Muscle of back (tissue), 3 donors: ENCODE measurements at regions not wholly inside any gene's neighbourhood (a gene's known extent, or its start where the extent isn't known, plus 50 kb on each side); places are given as distances from the start of the nearest gene placed in this dataset.

Experiments
- DNase-seq, 3 donors: peaks; one replicate each; pipeline versions ENCODE4 v3.0.0 to v3.0.0-alpha.2; 2013

DNA sequence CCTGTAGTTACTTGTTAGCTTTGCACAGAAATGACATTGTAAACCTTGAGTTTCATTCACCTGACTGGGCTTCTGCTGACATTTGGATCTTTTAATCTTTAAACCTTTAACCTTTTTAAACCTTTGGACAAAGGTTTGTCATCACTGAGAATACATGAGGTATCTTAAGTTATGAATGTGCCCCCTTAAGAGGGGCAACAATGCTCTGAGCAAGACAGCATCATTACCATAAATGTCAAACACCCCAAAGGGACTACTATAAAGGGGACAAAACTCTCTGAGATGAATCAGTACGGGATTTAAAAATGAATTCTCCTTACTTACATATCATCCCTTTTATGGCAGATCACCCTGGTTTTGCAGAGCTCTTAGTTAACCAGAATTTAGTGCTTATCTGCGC, 203.3 kb downstream of the COG6 start:
- DNase-seq: no peak

- peak in 1 of 3 donors; percentile 7 for DNase-seq
Observed at GRCh38 chr13:39859898-39860297, 204.4 kb downstream of the COG6 start.

DNA sequence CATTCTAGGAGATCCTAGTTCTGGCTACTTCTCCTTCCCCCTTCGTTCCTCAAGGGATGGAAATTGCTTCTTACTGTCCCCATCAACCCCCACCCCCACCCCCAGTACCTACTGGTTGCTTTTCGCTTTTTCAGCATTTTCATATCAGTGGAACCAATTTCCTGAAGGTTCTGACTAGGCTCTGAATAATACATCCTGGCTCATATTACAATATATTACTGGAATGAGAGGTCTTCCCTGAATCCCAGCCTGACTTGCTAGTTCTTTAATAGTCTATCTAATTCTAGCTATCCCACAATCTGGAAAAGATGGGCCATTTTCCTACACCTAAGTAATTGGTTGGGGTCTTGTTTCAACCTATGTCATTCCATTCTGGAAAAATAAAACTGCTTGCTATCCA, 207.4 kb downstream of the COG6 start:
- DNase-seq: no peak

DNA sequence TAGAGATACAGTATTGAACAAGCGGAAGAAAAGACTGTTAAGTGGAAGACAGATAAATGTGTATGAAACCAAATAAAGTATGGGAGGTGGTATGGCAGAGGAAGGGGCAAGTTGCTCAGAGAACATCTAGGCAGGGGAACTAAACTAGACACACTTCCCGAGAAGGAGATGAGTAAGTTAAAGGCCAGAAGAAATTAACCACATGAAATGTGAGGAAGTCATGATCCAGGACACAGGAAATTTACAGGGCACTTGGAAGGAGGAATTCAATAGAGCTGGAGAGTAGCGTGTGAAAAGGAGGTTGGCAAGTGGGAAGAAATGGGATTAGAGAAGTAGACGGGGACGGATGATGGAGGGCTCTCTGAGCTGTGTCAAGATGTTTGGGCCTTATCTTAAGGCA, 208.8 kb downstream of the COG6 start:
- DNase-seq: no peak

GRCh38 chr13:39866722-39867121, 211.3 kb downstream of the COG6 start:
- DNase-seq: no peak

GRCh38 chr13:39867807-39868206, 212.3 kb downstream of the COG6 start:
- no peak for DNase-seq

DNA sequence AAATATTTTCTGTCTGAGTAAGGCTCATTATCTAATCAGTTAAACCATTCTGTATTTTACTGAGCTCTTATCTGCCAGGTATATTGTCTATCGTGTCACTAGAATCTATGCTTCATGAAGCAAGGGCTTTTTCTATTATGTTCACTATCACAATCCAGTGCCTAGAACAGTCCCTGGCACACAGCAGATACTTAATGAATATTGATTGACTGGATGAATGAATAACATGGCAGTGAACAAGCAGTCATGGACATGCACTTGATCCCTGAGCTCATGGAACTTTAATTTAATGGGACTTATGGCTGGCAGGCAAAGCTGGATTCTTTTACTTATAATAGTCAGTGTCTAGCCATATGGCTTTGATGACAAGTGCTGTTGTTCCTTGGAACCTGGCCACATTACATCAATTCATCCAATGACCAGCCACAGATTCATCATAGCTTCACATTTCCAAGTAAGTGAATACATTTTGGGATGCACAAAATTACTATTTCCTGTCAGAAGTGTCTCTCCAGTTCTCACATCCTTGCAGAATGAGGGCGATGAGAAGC, 214.8 kb downstream of the COG6 start:
- no peak for DNase-seq

DNA sequence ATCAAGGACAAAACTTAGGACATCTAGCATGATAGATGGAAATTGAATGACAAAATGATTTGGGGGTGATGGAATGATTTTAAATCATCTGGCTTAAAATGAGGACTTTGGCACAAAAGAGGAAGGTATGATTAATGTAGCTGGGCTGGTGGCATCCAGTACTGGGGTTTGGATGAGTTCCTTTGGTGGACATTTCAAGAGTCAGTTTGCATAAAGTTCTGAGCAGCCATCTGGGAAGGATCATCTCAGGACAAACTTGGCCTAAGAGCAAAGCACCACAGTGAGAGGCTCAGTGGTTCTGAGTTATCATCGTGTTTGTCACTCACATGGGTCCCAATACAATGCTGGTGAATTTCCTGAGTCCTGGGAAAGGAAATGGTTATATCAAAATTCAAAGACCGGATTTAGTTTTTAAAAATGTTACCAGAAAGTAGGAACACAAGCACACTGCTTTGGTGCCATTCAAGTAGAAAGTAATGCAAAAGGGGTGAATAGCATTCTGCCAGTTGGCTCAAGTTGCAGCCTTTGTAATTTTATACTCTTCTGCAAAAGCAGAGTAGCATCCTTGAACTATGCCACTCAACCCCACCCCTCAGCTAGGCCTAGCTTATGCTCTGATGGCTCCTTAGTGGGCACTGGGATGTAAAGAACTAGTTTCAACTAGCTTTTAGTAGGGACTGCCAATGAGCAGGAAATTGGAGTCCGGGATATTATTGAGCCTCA, 219.0 kb downstream of the COG6 start:
- DNase-seq: peak in 1 of 3 donors; percentile 12

DNA sequence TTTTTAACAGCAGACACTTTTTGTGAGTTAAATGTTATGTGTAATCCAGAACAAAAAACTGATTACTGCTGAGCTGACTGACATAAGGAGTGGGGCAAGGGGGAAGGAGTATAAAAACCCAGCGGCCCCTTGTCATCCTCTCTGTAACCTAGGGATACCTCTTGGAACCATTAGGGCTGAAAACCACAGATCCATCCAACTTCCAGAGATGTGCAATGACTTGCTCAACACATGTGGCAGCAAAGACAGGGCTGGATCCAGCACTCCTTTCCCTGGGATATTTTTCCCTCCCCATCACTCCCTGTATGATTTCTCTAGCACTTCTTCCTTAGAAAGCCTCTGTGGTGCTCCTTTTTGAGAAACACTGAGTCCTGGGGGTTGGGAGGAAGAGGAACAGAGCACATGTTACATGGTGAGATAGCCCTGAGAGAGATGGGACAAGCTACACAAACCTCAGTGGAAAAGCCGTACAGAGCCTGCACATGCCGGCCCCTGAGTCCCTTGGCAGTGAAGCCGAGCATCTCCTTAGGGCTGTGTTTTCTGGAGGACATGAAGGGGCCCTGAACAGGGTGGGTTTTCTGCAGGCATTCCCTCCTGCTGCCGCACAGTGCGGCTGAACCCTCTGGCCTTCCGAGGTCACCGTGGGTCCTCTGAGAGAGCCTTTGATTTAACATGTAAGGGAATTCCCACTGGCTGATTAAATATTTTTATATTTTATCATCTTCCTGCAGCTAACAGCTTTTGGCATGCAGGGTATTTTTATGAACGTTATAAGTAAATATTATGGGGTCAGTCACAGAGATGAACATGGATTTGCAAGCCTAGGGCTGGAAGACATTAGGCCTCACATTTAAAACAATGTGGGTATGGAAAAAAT, 219.9 kb downstream of the COG6 start:
- peak in 1 of 3 donors; percentile 49 for DNase-seq

DNA sequence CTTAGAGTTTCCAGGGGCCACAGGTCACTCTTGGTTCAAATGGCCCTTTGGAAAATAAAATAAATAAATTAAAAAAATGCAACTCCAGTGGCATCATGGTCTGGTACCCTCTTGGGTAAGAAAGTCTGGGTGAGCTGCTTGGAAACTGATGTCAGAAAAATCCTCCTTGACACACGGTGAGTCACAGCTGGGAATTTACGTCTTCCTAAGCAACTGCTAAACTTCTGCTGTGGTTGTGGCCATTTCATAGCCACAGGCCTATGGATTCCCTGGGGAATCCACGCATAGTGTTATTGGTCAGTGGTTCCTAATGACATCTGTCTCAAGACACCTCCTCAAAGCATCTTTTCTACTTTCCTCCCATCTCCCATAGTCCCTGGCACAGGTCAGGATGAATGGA, 220.8 kb downstream of the COG6 start:
- peak in 1 of 3 donors; percentile 82 for DNase-seq

DNA sequence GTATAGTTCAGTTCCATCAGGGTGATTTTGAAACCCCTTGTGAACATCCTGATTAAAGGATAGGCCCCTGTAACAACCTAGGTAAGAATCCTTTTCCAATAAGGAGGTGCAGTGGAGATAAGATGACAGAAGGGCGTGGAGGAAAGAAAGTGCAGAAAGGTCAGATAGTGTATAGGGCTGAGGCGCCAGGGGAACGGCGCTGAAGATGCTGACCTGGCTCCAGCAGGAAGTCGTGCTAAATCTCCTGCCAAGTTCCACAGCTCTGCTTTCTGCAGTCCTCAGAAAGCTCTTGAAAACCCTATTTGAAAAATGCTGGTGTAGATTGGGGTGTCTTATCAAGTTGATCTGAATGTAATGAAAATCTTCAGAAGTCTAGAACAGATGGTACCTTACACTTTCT, 221.7 kb downstream of the COG6 start:
- DNase-seq: no peak

GRCh38 chr13:39879286-39880035, 224.0 kb downstream of the COG6 start:
- DNase-seq: no peak

DNA sequence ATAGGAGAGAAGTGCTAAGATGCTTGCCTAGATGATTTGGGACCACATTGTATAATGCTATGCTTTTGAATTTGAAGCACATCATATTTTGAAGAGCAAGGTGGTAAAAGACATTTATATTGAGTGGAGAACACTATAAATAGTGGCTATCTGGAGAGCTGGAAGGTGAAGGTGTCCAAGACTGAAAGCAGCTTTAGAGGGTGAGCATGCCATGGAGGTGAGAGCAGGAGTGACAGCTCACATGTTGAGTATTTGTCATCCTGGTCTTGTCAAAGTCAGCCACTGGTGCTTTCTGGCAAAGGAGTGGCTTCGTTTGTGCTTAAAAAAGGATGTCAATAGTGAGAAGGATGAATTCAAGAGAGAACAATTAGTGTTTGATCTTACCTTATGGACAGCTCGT, 225.9 kb downstream of the COG6 start:
- DNase-seq: no peak

GRCh38 chr13:39881887-39882286, 226.4 kb downstream of the COG6 start:
- DNase-seq: no peak

- DNase-seq: no peak
Observed at GRCh38 chr13:39884166-39884565, 228.7 kb downstream of the COG6 start.

DNA sequence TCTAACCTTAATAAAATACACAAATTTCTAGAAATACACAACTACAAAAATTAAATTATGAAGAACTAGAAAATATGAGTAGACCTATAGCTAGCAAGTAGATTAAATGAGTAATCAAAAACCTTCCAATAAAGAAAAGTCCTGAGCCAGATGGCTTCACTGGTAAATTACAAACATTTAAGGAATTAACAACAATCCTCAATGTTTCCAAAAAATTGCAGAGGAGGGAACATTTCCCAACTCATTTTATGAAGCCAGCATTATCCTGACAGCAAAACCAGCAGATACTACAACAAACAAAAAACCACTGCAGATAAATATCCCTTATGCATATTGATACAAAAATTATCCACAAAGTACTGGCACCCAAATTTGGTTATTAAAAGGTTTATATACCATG, 230.9 kb downstream of the COG6 start:
- DNase-seq: no peak

DNA sequence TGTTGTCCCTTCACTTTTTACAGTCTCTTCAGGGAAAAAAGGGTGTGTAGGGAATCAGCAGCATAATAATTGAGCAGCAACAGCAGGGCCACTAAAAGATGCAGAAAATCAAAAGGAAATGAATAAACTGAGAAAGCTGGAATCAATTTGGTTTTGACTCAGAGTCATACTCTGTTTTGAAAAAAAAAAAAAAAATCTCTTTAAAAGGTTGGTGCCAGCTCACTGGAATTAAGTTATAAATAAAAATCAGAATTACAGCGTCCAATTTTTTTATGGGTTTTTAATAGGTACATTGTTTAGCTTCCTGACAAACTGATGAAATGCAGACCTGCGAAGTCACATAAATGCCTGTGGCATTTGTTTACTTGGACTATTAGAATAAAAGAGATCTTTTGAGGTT, 231.9 kb downstream of the COG6 start:
- no peak for DNase-seq

GRCh38 chr13:39888865-39889810, 233.7 kb downstream of the COG6 start:
- no peak for DNase-seq

- no peak for DNase-seq
Observed at GRCh38 chr13:39890537-39890936, 235.1 kb downstream of the COG6 start.

- peak; percentile 44 to 72 (median 53) for DNase-seq
Observed at GRCh38 chr13:39892721-39893685, 237.5 kb downstream of the COG6 start.
